ENCODE measurements at regions not wholly inside any gene's neighbourhood (a gene's known extent, or its start where the extent isn't known, plus 50 kb on each side); places are given as distances from the start of the nearest gene placed in this dataset.

DNA sequence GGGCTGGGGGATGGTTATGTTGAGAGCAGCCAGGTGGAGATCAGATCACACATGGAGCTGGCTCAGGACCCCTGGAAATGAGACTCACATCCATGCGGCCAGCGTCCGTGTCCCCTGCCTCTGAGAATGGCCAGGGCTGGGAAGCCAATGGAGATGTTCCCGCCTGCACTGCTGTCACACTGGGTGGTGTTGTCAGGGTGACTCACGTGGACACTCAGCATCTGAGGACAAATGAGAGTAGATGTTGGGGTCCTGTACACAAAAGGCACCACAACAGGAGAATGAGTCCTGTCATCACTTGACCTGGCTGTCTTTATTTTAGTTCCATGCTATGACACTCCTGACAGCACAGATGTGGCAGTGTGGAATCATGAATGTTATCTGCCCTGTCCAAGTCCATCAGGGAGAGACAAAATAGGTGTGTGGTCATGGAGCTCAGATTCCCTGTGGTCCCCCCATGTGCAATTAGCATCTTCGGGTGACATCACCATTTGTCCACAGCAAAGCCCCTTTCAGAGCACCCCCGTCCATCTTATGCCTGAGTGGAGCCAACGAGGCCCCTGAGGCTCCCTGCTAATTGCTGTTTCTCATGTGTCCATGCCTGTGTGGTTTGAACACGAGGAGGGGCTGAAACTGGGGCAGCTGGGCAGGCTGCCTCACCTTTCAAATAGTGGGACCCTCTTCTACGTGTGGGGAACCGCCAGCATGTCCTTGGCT, 393.5 kb downstream of the AACS start:
- Mint-ChIP-seq H3K36me3 (ENCODE audit: unreplicated experiment) (no peaks in the 10 kb centered on the region), H3K9me3 (ENCODE audit: unreplicated experiment) (peaks cover 10% of the 10 kb centered on the region), H3K4me3 (ENCODE audit: unreplicated experiment) (no peak overlapping the region), H3K27ac (ENCODE audit: unreplicated experiment) (no peak overlapping the region), H3K27me3 (ENCODE audit: unreplicated experiment) (no peaks in the 10 kb centered on the region), H3K4me1 (ENCODE audit: unreplicated experiment) (no peaks in the 10 kb centered on the region)
- no peak for DNase-seq (ENCODE audit: extremely low spot score, unreplicated experiment)
- TF ChIP-seq CTCF (IDR thresholded peaks at IDR 0.05), result no peak

DNA sequence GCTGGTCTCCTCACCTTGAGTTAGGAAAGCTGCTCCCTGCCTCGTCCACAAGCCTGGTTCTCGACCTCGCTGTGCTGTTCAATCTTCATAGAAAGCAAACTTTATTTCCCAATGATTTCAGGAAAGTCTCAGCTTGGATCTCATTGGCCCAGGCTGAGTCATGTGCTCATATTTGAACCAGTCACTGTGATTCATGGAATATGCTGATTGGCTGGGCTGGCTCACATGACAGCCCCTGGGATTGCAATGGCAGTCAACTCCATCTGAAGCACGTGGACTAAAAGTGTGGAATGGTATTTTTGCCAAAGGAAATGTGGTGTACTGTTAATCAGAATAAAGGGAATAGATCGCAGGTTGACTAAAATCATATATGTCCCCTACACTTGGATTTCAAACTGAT, 396.6 kb downstream of the AACS start:
- H3K4me3 Mint-ChIP-seq (ENCODE audit: unreplicated experiment), result no peak overlapping the region
- no peaks in the 10 kb centered on the region for H3K36me3 Mint-ChIP-seq (ENCODE audit: unreplicated experiment)
- no peak for DNase-seq (ENCODE audit: extremely low spot score, unreplicated experiment)
- no peak for TF ChIP-seq CTCF (IDR thresholded peaks at IDR 0.05)
- no peaks in the 10 kb centered on the region for H3K4me1 Mint-ChIP-seq (ENCODE audit: unreplicated experiment)
- peaks cover 10% of the 10 kb centered on the region for H3K9me3 Mint-ChIP-seq (ENCODE audit: unreplicated experiment)
- H3K27me3 Mint-ChIP-seq (ENCODE audit: unreplicated experiment), result no peaks in the 10 kb centered on the region
- no peak overlapping the region for H3K27ac Mint-ChIP-seq (ENCODE audit: unreplicated experiment)

- Mint-ChIP-seq H3K4me1 (ENCODE audit: unreplicated experiment) (no peaks in the 10 kb centered on the region), H3K9me3 (ENCODE audit: unreplicated experiment) (peaks cover 16% of the 10 kb centered on the region), H3K4me3 (ENCODE audit: unreplicated experiment) (no peak overlapping the region), H3K36me3 (ENCODE audit: unreplicated experiment) (no peaks in the 10 kb centered on the region), H3K27ac (ENCODE audit: unreplicated experiment) (no peak overlapping the region), H3K27me3 (ENCODE audit: unreplicated experiment) (no peaks in the 10 kb centered on the region)
- no peak for TF ChIP-seq CTCF (IDR thresholded peaks at IDR 0.05)
- DNase-seq (ENCODE audit: extremely low spot score, unreplicated experiment), result no peak
These were observed 398.2 kb downstream of the AACS start for GRCh38 chr12:125463386-125463785.

- no peaks in the 10 kb centered on the region for H3K27me3 Mint-ChIP-seq (ENCODE audit: unreplicated experiment)
- no peak for DNase-seq (ENCODE audit: extremely low spot score, unreplicated experiment)
- no peaks in the 10 kb centered on the region for H3K4me1 Mint-ChIP-seq (ENCODE audit: unreplicated experiment)
- H3K27ac Mint-ChIP-seq (ENCODE audit: unreplicated experiment), result no peak overlapping the region
- H3K4me3 Mint-ChIP-seq (ENCODE audit: unreplicated experiment), result no peak overlapping the region
- no peaks in the 10 kb centered on the region for H3K36me3 Mint-ChIP-seq (ENCODE audit: unreplicated experiment)
- no peak for TF ChIP-seq CTCF (IDR thresholded peaks at IDR 0.05)
- H3K9me3 Mint-ChIP-seq (ENCODE audit: unreplicated experiment), result peaks cover 14% of the 10 kb centered on the region
These were observed 402.1 kb downstream of the AACS start for GRCh38 chr12:125467363-125467762.

DNA sequence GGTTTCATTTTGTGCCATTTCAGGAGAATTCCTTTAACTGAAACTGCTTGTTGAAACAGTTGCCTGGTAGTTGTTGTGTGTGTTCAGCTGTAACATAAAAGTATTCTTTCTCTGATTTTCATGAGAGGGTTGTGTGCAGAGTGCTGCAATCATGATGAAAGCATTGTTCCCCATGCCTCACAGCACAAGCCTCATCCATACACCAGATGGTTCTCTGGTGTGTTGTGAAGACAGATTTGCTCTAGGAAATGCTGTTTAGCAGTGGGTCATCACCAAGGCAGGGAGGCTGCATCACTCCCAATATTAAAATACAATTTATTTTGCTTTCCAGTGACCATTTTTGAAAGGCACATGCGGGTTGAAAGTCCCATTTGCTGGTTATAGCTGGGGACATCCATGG, 404.4 kb downstream of the AACS start:
- no peaks in the 10 kb centered on the region for H3K4me1 Mint-ChIP-seq (ENCODE audit: unreplicated experiment)
- no peak for TF ChIP-seq CTCF (IDR thresholded peaks at IDR 0.05)
- H3K9me3 Mint-ChIP-seq (ENCODE audit: unreplicated experiment), result peaks cover 10% of the 10 kb centered on the region
- no peak overlapping the region for H3K4me3 Mint-ChIP-seq (ENCODE audit: unreplicated experiment)
- H3K36me3 Mint-ChIP-seq (ENCODE audit: unreplicated experiment), result no peaks in the 10 kb centered on the region
- H3K27me3 Mint-ChIP-seq (ENCODE audit: unreplicated experiment), result no peaks in the 10 kb centered on the region
- no peak for DNase-seq (ENCODE audit: extremely low spot score, unreplicated experiment)
- no peak overlapping the region for H3K27ac Mint-ChIP-seq (ENCODE audit: unreplicated experiment)

Measured in osteocyte (in vitro differentiated cells).